Right lobe of liver (tissue), 6 donors: ENCODE measurements at regions not wholly inside any gene's neighbourhood (a gene's known extent, or its start where the extent isn't known, plus 50 kb on each side); places are given as distances from the start of the nearest gene placed in this dataset.

ENCODE experiments used
- ATAC-seq, 4 donors: fragments of 200-7000 bp; cut with Tn5 transposase; one replicate each; pipeline ENCODE4 v1.9.1; 2020; ENCODE audit warnings: mild to moderate bottlenecking in 4 of 4, moderate library complexity in 4 of 4
- DNase-seq, 3 donors: peaks; one replicate each; pipeline ENCODE4 v3.0.0-alpha.2; 2020
- H3K27ac ChIP-seq, 3 donors: fragments of 200-600 bp; one replicate each; pipeline ENCODE4 v1.8.0; 2022
- H3K27me3 ChIP-seq, 2 donors: fragments of 200-600 bp; one replicate each; pipeline ENCODE4 v1.8.0; 2022
- H3K36me3 ChIP-seq, 4 donors: fragments of 200-600 bp; sonication (generic) in 1 of 4; one replicate each; pipeline versions ENCODE4 v1.5.1 to v1.8.0; 2017 to 2022; ENCODE audit warnings: control low read depth in 1 of 4
- H3K4me1 ChIP-seq, 4 donors: fragments of 200-600 bp; sonication (generic) in 1 of 4; one replicate each; pipeline versions ENCODE4 v1.5.1 to v1.8.0; 2017 to 2022; ENCODE audit warnings: control low read depth in 1 of 4
- H3K4me3 ChIP-seq, 3 donors: fragments of 200-600 bp; one replicate each; pipeline ENCODE4 v1.8.0; 2022
- H3K9me3 ChIP-seq, 4 donors: fragments of 200-600 bp; sonication (generic) in 1 of 4; one replicate each; pipeline versions ENCODE4 v1.5.1 to v1.8.0; 2017 to 2022; ENCODE audit warnings: control low read depth in 1 of 4
- CTCF ChIP-seq, 4 donors: fragments of 200-600 bp in 3 of 4; fragments of 450-650 bp in 1 of 4; IDR thresholded peaks; one replicate each; pipeline versions ENCODE4 v1.5.1 to v1.8.0; 2016 to 2022; ENCODE audit warnings: antibody characterized with exemption in 4 of 4, mild to moderate bottlenecking in 2 of 4
- POLR2A ChIP-seq: fragments of 450-650 bp; IDR thresholded peaks from one replicate; pipeline ENCODE4 v1.6.1; 2017; ENCODE audit warnings: antibody characterized with exemption, mild to moderate bottlenecking
- WGBS: methylation state at CpG from one replicate; pipeline ENCODE4 v1.1.6; 2018; ENCODE audit warnings: low coverage, low lambda C conversion rate; ENCODE audit not compliant: insufficient coverage; ENCODE audit errors: missing lambda C conversion rate; 5-methylcytosine and 5-hydroxymethylcytosine counted together
- intact Hi-C, 2 donors: fragments of 100-400 bp; cut with DNase I; formaldehyde crosslinking; loops; one replicate each; pipeline versions ENCODE4 v1.11.2 to v1.14.1; 2022
- donor health status: DM: no; HTN: yes; CAD: no.
- donor health status: DM: no; HTN: no; CAD: no.
- donor health status: DM: no; HTN: no; CAD: no.
- donor health status: DM: no; HTN: yes; CAD: no.
- donor health status: DM: no; HTN: yes; CAD: no.

GRCh38 chr18:76212960-76213359, 282.1 kb downstream of the ZNF516 start:
- H3K4me1 ChIP-seq, result no peaks in the 10 kb centered on the region
- DNase-seq, result no peak
- H3K27me3 ChIP-seq, result no peaks in the 10 kb centered on the region
- H3K9me3 ChIP-seq, result no peaks in the 10 kb centered on the region
- H3K36me3 ChIP-seq, result no peaks in the 10 kb centered on the region
- no peak overlapping the region for H3K27ac ChIP-seq
- WGBS, result 15% methylated on average over 7 of the region's 7 CpGs
- TF ChIP-seq POLR2A (no peak), CTCF (IDR thresholded peaks at IDR 0.05) (no peak)
- no peak for ATAC-seq
- no peak overlapping the region for H3K4me3 ChIP-seq
- intact Hi-C loops, result no loop called here

- Histone ChIP-seq H3K4me1 (no peaks in the 10 kb centered on the region), H3K36me3 (no peaks in the 10 kb centered on the region), H3K4me3 (no peak overlapping the region), H3K27me3 (no peaks in the 10 kb centered on the region), H3K27ac (no peak overlapping the region), H3K9me3 (no peaks in the 10 kb centered on the region)
- DNase-seq, result no peak
- 48% methylated on average over 7 of the region's 7 CpGs for WGBS
- no peak for TF ChIP-seq POLR2A
- ATAC-seq, result no peak
- intact Hi-C loops, result no loop called here
Observed at GRCh38 chr18:76209597-76209996, 285.4 kb downstream of the ZNF516 start.

GRCh38 chr18:76208678-76209306, 286.2 kb downstream of the ZNF516 start:
- Histone ChIP-seq H3K27ac (no peak overlapping the region), H3K36me3 (no peaks in the 10 kb centered on the region), H3K9me3 (no peaks in the 10 kb centered on the region), H3K4me3 (no peak overlapping the region), H3K4me1 (no peaks in the 10 kb centered on the region), H3K27me3 (no peaks in the 10 kb centered on the region)
- DNase-seq (no peak), ATAC-seq (no peak)
- 24% methylated on average over 13 of the region's 21 CpGs for WGBS
- TF ChIP-seq CTCF (IDR thresholded peaks at IDR 0.05) (no peak), POLR2A (no peak)
- intact Hi-C loops, result no loop called here

- no peaks in the 10 kb centered on the region for H3K27me3 ChIP-seq
- DNase-seq (no peak), ATAC-seq (no peak)
- no peaks in the 10 kb centered on the region for H3K36me3 ChIP-seq
- 33% methylated on average over 4 of the region's 7 CpGs for WGBS
- H3K4me3 ChIP-seq, result no peak overlapping the region
- H3K27ac ChIP-seq, result no peak overlapping the region
- intact Hi-C loops, result no loop called here
- no peaks in the 10 kb centered on the region for H3K9me3 ChIP-seq
- no peaks in the 10 kb centered on the region for H3K4me1 ChIP-seq
- no peak for TF ChIP-seq POLR2A
Observed at GRCh38 chr18:76205906-76206305, 289.1 kb downstream of the ZNF516 start.

- no peaks in the 10 kb centered on the region for H3K27me3 ChIP-seq
- intact Hi-C loops, result no loop called here
- TF ChIP-seq CTCF (IDR thresholded peaks at IDR 0.05) (no peak), POLR2A (no peak)
- H3K4me1 ChIP-seq, result no peaks in the 10 kb centered on the region
- no peak overlapping the region for H3K27ac ChIP-seq
- no peak overlapping the region for H3K4me3 ChIP-seq
- DNase-seq, result no peak
- H3K9me3 ChIP-seq, result no peaks in the 10 kb centered on the region
- no peak for ATAC-seq
- no peaks in the 10 kb centered on the region for H3K36me3 ChIP-seq
- WGBS, result 59% methylated on average over 6 of the region's 6 CpGs
Observed at GRCh38 chr18:76203552-76203951, 291.5 kb downstream of the ZNF516 start.

GRCh38 chr18:76202322-76202721, 292.7 kb downstream of the ZNF516 start:
- no peak for TF ChIP-seq POLR2A
- no peak for TF ChIP-seq CTCF (IDR thresholded peaks at IDR 0.05)
- H3K4me1 ChIP-seq, result no peaks in the 10 kb centered on the region
- intact Hi-C loops, result no loop called here
- H3K27ac ChIP-seq, result no peak overlapping the region
- DNase-seq, result no peak
- no peaks in the 10 kb centered on the region for H3K27me3 ChIP-seq
- no peak overlapping the region for H3K4me3 ChIP-seq
- no peak for ATAC-seq
- WGBS, result 59% methylated on average over 2 of the region's 2 CpGs
- H3K9me3 ChIP-seq, result no peaks in the 10 kb centered on the region
- H3K36me3 ChIP-seq, result no peaks in the 10 kb centered on the region
